GM18499 (cell line): ENCODE measurements at regions not wholly inside any gene's neighbourhood (a gene's known extent, or its start where the extent isn't known, plus 50 kb on each side); places are given as distances from the start of the nearest gene placed in this dataset.
"Not testable (repeated sequence)": the region's sequence is repeated elsewhere in the genome, so short reads cannot be mapped to it uniquely, and the experiment has no call there.

Experiments used
- ATAC-seq: cut with Tn5 transposase; IDR thresholded peaks from one replicate; pipeline ENCODE4 v1.9.1; 2021; ENCODE audit warnings: moderate number of reproducible peaks; ENCODE audit not compliant: insufficient read depth, unreplicated experiment

GRCh38 chr20:47912786-47913501 is 127.7 kb upstream of the SULF2 start:
- not testable (repeated sequence) for ATAC-seq

GRCh38 chr20:47912165-47912564 is 126.9 kb upstream of the SULF2 start:
- ATAC-seq, result not testable (repeated sequence)

- ATAC-seq, result not testable (repeated sequence)
Measured at GRCh38 chr20:47909696-47910369, 124.6 kb upstream of the SULF2 start.

- not testable (repeated sequence) for ATAC-seq
Measured at GRCh38 chr20:47908361-47909035, 123.2 kb upstream of the SULF2 start.

GRCh38 chr20:47907951-47908350 is 122.7 kb upstream of the SULF2 start:
- not testable (repeated sequence) for ATAC-seq

GRCh38 chr20:47907031-47907675 is 121.9 kb upstream of the SULF2 start:
- ATAC-seq, result no peak

- no peak for ATAC-seq
Measured at GRCh38 chr20:47906348-47906660, 121.0 kb upstream of the SULF2 start.

- ATAC-seq, result no peak
Measured at GRCh38 chr20:47905628-47906347, 120.5 kb upstream of the SULF2 start.

- ATAC-seq, result not testable (repeated sequence)
Measured at GRCh38 chr20:47903009-47903408, 117.7 kb upstream of the SULF2 start.

- ATAC-seq, result not testable (repeated sequence)
Measured at GRCh38 chr20:47899313-47899712, 114.0 kb upstream of the SULF2 start.

- ATAC-seq, result no peak
Measured at GRCh38 chr20:47897461-47897860, 112.2 kb upstream of the SULF2 start.

- not testable (repeated sequence) for ATAC-seq
Measured at GRCh38 chr20:47892681-47893080, 107.4 kb upstream of the SULF2 start.

GRCh38 chr20:47890708-47891107 is 105.4 kb upstream of the SULF2 start:
- ATAC-seq, result not testable (repeated sequence)

GRCh38 chr20:47889751-47890150 is 104.5 kb upstream of the SULF2 start:
- not testable (repeated sequence) for ATAC-seq

GRCh38 chr20:47888351-47888750 is 103.1 kb upstream of the SULF2 start:
- ATAC-seq, result no peak

GRCh38 chr20:47887477-47888080 is 102.3 kb upstream of the SULF2 start:
- no peak for ATAC-seq

GRCh38 chr20:47887064-47887463 is 101.8 kb upstream of the SULF2 start:
- no peak for ATAC-seq

- no peak for ATAC-seq
Measured at GRCh38 chr20:47886454-47887041, 101.3 kb upstream of the SULF2 start.

GRCh38 chr20:47885909-47886453 is 100.7 kb upstream of the SULF2 start:
- ATAC-seq, result no peak
